HG02678 (cell line): ENCODE measurements at regions not wholly inside any gene's neighbourhood (a gene's known extent, or its start where the extent isn't known, plus 50 kb on each side); places are given as distances from the start of the nearest gene placed in this dataset.
A peak's percentile ranks its signal among the peaks of the same experiment; 100 is the strongest.
"Not testable (repeated sequence)": the region's sequence is repeated elsewhere in the genome, so short reads cannot be mapped to it uniquely, and the experiment has no call there.

Source experiments
- ATAC-seq: cut with Tn5 transposase; IDR thresholded peaks from one replicate; pipeline ENCODE4 v1.9.1; 2021; ENCODE audit warnings: mild to moderate bottlenecking, moderate library complexity; ENCODE audit not compliant: unreplicated experiment

DNA sequence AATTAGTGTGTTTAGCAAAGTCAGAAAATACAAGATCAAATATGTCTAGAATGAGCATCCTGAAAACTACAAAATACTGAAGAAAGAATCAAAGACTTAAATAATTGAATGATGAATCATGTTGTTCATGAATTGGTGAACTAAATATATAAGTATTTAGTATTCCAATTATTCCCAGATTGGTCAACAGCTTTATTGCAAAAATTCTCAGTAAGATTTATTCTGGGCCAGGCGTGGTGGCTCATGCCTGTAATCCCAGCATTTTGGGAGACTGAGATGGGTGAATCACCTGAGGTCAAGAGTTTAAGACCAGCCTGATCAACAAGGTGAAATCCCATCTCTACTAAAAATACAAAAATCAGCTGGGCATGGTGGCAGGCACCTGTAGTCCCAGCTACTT, 250.0 kb upstream of the NECTIN3 start:
- ATAC-seq: no peak

DNA sequence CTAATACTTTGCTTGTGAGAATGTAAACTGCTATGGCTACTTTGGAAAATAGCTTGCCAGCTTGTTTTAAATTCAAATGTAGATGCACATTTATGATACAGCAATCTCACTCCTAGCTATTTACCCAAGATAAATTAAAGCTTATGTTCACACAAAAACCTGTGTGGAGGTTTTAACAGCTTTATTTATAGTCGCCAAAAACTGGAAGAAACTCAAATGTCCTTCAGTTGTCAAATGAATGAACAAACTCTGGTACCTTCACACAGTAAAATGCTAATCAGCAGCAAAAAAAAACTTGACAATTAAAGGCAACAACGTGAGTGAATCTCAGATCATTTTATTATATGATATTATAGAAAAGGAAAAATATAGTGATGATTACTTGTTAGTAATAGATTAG, 248.6 kb upstream of the NECTIN3 start:
- no peak for ATAC-seq

DNA sequence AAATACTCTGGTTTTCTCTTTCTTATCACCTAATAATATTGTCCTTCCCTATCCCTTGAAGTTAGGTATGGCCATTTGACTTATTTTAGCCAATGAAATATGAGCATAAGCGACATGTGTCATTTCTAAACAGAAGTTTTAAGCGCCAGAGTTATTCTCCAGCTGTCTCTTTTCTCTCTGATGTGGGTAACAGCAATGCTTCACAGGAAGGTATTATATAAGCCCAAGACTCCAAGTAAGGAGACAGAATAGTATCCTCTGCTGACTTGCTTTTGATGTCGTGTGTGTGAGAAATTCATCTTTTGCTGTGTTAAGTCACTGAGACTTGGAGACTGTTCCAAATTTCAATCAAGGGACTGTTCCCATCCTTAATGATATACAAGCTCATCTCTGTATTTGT, 224.6 kb upstream of the NECTIN3 start:
- ATAC-seq: no peak

DNA sequence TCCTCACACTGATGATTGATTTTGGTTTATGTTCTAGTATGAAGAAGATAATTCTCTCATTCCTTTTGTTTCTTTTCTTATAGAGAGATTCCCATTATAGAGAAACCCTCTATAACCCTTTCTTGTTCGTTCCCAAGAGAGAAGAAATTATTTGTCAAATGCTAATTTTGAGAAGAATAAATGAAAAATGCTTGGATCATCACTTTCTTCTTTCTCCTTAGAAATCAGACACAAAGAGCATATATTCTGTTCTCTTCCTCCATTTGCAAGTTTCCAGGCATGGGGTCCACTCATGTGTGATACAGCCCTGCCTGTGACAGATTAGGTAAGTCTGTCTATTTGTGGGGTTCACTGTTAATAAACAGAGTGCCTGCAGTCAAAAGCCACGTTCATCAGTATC, 222.6 kb upstream of the NECTIN3 start:
- ATAC-seq: no peak

DNA sequence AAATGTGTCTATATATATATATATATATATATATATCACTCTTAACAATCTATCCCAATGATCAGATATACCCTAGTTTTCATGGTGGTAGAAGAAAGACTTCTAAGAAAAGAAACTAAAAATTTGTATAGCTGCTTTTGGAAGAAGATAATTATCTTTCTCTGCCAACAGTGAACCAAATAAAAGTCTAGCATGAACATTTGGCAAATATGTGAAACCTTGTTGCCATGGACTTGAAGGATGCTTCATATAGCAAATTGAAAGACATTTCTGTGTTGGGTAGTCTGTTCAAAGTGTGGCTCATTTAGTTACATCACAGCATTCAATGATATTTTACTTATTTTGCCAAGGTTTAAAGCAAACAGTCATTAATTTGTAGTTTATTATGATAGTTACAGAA, 219.9 kb upstream of the NECTIN3 start:
- ATAC-seq: no peak

DNA sequence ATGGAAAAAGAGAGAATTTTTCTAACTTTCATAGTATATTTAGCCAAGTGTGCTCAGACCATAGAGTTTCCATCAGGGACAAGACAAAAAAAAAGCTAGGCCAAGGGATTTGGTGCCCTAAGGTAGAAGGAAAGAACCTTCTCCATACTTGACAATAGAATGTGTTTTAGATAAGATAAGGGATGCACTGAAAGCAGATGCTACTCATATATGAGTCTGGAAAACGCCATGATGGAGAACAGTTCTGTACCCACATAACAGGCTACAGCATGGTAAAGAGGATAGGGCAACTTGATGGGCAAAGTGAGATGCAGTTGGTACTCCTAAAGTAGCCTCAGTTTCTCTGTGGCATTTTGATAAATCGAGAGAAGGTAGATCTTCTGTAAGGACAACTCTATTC, 216.4 kb upstream of the NECTIN3 start:
- no peak for ATAC-seq

DNA sequence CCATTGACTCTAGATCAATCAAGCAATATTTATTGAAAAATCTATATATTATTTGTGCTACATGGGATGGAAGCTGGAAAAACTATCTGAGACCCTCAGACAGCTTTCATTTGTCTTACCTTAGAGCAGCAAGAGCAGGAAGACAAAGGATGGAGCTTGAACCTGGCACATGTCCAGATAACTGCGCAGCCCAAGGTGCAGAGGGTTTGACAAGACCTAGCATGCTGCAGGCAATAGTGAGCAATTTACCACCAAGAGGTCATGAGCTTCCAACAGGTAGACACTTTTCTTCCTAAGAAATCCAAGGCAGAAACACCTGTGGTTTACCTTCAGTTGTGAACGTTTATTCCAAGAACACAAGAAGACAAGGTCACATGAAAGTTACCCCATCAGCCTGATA, 214.7 kb upstream of the NECTIN3 start:
- ATAC-seq: no peak

DNA sequence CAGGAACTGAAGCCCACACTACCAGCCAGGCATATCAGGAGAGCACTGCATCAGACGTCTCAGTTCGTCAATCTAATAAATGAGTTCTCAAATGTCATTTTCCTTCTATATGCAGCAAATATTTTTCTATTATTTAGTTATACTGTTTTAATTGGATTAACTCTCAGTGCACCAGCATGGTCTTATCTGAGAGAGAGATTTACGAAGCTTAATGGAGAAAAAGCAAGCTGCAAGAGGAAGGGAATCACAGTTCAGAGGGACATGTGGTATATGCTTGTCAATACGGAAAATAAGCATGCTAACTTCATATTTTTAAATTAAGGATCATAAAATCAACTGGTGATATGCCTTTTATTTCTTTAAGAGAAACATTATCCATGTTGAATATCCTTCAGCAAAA, 213.1 kb upstream of the NECTIN3 start:
- no peak for ATAC-seq

DNA sequence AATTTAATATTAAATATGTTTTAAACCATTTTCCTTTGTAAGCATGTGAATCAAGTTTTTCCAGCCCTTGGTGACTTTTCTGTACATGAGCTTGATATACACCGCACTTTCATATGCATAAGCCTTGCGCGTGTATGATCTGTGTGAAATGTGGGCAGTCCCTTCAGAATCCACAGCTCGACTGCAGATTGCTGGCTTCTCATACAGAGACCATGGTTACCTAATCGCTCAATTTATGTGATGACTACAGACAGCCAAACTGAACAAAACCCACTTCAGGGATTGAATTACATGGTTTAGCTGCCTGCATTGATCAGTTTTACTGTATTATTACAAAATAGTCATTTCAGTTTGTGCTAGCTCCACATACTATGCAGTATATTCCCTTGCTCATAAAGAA, 212.3 kb upstream of the NECTIN3 start:
- no peak for ATAC-seq

DNA sequence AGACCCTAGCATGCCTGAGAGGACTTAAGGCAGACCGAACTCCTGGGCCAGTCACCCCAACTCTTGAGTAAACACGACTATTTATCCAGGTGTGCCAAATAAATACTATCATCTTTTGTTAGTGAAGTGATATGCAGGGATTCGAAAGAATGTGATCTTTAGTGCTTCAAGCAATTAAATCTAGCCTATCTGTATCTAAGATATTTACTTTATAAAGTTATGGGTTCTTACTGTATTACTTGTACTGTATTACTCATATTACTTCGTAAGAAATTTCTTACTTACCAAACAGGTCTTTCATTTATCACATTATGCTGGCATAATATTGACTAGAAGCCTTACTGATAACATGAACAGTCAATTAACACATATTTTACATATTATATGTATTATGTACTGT, 211.6 kb upstream of the NECTIN3 start:
- no peak for ATAC-seq

DNA sequence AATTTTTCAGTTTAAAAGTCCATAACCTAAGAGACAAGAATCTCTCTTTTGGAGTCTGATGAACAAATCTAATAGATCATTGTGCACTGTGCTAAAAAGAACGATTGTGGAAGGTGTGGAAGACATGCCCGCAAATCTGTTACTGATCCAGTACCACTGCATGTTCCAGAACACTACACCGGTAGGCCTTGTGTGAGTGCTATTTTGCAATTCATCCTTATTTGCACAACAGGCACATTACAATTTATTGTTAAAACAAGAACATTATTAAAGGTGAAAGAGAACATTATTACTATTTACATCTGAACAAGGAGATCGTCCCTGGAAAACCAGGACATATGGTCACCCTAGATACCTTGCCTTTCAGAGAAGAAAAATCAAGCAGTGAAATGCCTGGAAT, 205.7 kb upstream of the NECTIN3 start:
- ATAC-seq: no peak

DNA sequence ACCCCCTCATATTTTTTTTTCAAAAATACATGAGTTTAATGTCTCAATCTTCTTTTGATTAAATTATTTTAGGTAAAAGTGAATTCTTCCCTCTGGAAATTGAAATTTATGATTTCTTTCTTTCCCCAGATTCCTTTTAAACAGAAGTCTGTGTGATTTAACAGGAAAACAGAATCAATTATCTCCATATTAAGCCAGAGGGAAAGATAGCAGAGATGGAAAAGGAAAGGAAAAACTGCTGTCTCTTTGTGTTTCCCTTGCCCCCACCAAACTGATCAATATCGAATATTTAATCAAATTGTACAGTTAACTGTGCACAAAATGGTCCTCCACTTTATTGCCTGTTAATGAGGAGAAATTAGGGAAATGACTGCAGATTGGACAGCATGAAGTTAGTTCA, 203.5 kb upstream of the NECTIN3 start:
- ATAC-seq: no peak

DNA sequence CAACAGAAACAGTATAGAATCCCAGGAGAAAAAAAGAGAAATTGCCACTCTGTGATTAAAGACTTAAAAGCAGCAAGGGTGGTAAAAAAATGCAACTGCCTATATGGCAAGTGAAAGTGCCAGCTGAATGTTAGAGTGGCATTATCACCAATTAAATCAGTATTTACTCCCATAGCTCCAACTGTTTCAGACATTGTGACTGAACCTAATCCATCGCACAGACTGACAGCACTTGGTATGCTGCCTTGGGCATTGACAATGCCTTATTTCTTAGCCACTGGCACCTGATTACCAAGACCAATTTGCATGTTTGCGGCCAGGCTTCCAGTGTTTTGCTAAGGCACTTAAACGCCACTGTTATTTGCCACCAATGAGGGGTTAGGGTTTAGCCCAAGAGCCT, 201.9 kb upstream of the NECTIN3 start:
- no peak for ATAC-seq

DNA sequence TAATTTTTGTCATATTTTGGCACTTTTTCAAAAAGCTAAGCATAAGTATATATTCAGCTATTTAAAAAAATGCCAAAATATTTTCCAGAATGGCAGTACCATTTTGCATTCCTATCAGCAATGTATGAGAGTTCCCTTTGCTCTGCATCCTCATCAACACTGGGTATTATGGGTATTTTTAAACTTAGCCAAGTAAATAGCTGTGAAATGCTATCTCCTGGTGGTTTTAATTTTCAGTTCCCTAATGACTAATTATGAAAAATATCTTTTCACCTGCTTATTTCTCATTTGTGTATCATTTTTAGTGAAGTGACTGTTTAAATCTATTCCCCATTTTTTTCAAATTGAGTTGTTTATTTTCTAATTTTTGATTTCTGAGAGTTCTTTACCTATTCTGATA, 199.7 kb upstream of the NECTIN3 start:
- ATAC-seq: no peak

DNA sequence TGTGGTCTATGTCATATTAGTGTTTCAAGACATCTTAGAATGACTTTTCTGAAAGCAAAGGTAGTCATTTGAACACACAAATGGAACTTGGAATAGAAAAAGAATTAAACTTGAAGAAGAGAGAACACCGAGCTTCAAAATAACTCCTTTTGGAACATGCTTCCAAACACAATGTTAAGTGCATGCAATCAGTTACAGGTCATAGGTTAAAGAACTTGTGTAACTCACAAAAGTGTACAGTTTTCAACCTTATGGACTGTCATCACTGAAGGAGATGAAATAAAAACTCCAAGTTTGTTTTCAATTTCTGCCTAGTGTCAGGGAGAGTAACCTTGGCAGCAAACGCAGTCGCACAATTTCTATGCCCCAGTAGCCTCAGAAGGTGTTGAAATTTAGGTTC, 192.9 kb upstream of the NECTIN3 start:
- no peak for ATAC-seq

DNA sequence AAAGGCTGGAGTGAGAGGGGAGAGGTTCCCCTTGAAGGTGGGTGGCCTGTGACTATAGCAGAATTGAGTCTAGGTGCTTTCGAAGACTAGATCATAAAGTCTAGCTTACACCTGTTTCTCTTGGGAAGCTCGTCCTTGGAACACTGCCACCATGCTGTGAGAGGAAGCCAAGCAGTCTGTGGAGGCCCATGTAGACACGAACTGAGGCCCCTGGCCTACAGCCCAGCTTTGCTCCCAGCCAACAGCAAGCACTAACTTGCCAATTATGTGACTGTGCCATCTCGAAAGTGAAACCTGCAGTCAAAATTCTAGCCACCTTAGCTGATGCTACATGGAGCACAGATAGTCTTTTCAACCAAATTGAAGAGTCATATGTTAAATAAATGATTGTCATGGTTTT, 190.5 kb upstream of the NECTIN3 start:
- ATAC-seq: peak; percentile 75

DNA sequence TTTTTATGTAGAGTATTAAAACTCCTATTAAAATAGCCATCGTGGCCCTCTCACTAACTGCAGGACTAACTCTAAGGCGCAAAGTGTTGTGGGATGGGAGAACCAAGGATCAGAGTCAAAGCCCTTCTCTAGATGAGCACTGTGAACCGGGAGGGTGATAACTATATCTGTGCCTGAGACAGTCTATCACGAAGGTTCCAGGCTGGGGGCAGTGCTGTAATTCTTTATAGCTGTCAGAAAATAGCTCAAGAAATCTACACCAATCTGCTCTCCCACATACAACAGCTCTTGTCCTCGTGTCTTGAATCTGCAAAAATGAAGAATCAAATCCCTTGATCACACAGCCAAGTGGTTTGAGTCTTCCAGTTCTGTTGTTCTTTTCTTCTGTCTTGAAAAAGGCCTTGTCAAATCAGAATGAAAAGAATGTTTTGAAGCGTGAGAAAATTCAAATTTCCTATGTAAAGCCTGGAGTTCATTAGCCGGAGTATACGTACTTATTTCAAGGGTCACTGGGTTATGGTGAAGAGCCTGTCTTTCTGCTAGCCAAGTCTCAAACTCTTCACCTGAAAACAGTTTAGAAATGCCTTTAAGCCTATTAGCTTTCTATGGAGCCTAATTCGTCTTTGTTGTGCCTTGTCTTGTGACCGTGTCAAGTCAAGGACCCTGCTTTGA, 185.3 kb upstream of the NECTIN3 start:
- ATAC-seq: no peak

DNA sequence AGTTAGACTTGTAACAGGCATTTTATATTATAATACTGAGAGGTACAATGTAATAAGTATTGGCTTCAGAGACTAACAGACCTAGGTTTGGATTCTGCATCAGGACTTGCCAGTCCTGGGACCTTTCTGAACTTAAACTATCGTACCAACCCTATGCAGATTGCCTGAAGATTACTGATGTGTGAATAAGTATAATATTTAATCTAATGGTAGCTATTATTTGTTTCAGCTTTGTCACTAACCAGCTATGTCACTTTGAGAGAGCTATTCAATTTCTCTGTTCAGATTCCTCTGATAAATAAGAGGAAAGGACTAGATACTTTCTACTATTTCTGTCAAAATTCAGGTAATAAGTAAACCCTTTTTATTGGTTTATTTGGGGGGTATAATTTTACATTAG, 184.4 kb upstream of the NECTIN3 start:
- no peak for ATAC-seq

DNA sequence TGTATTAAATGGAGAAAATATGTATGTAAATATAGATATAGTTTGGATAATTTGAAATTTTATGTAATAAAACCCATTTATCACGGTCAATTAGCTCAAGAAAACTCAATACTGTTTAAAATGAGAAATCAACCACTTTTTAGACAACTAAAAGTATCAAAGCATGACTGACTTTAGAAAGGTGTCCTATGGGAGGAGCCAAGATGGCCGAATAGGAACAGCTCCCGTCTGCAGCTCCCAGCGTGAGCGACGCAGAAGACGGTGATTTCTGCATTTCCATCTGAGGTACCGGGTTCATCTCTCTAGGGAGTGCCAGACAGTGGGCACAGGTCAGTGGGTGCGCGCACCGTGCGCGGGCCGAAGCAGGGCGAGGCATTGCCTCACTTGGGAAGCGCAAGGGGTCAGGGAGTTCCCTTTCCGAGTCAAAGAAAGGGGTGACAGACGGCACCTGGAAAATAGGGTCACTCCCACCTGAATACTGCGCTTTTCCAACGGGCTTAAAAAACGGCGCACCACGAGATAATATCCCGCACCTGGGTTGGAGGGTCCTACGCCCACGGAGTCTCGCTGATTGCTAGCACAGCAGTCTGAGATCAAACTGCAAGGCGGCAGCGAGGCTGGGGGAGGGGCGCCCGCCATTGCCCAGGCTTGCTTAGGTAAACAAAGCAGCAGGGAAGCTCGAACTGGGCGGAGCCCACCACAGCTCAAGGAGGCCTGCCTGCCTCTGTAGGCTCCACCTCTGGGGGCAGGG, 182.8 kb upstream of the NECTIN3 start:
- not testable (repeated sequence) for ATAC-seq

DNA sequence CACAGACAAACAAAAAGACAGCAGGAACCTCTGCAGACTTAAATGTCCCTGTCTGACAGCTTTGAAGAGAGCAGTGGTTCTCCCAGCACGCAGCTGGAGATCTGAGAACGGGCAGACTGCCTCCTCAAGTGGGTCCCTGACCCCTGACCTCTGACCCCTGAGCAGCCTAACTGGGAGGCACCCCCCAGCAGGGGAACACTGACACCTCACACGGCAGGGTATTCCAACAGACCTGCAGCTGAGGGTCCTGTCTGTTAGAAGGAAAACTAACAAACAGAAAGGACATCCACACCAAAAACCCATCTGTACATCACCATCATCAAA, 182.3 kb upstream of the NECTIN3 start:
- ATAC-seq: not testable (repeated sequence)

DNA sequence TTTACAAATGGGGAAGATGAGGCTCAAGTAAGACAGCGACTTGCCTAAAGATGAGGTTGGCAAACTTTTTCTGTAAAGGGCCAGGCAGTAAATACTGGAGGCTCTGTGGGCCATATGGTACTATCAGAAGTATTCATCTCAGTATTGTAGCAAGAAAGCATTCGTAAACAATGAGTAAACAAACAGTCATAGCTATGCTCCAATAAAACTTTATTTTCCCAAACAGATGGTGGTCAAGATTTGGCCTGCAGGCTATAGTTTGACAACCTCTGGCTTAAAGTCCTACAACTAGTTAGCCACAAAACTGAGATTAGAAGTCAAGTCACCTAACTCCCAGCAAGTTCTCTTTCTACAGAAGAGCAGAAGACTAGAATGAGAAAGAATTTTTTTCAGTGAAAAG, 177.0 kb upstream of the NECTIN3 start:
- ATAC-seq: no peak

DNA sequence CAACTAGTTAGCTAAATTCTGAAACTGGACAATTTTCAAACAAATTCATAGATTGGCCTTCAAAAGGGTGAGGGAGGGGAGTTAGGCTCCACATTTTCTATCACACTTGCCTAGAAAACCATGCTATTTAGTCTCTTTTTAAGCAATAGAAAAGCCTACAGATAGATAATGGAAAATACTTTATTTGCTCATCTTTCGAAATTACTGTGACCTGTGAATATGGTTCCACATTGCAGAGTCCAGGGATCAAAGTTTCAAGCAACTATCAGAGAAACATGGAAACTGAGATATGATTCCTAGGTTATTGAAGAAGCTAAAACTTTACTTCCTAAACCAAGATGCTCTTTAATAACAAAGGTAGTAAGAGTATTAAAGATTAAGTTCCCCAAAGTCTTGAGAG, 176.6 kb upstream of the NECTIN3 start:
- no peak for ATAC-seq

DNA sequence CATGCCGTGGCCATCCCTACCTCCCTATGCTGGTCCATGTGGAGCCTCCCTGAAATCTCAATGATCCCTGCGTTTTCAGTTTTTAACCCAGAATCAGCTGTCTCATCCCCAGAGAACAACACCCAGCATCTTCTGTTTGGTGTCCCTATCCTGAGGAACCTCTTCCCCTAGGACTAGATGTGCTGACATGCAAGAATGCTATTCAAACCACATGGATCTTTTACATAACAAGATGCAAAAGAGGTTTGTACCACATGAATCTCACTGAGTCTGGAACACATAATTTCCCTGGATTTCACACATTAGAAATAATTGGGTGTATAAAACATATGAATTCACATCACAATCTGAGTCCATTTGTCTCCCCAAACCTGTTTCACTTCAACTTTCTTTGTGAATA, 174.6 kb upstream of the NECTIN3 start:
- ATAC-seq: no peak
